Fibroblast of skin of left quadriceps (primary cell): ENCODE measurements at regions not wholly inside any gene's neighbourhood (a gene's known extent, or its start where the extent isn't known, plus 50 kb on each side); places are given as distances from the start of the nearest gene placed in this dataset.

Source experiments
- DNase-seq, 2 experiments: peaks; one replicate each; pipeline ENCODE4 v3.0.0-alpha.2; 2013; ENCODE audit warnings: low read depth in 2 of 2

GRCh38 chr4:104418286-104418685 is 76.4 kb downstream of the CXXC4 start:
- DNase-seq: no peak

- no peak for DNase-seq
Measured at GRCh38 chr4:104417357-104417882, 77.3 kb downstream of the CXXC4 start.

DNA sequence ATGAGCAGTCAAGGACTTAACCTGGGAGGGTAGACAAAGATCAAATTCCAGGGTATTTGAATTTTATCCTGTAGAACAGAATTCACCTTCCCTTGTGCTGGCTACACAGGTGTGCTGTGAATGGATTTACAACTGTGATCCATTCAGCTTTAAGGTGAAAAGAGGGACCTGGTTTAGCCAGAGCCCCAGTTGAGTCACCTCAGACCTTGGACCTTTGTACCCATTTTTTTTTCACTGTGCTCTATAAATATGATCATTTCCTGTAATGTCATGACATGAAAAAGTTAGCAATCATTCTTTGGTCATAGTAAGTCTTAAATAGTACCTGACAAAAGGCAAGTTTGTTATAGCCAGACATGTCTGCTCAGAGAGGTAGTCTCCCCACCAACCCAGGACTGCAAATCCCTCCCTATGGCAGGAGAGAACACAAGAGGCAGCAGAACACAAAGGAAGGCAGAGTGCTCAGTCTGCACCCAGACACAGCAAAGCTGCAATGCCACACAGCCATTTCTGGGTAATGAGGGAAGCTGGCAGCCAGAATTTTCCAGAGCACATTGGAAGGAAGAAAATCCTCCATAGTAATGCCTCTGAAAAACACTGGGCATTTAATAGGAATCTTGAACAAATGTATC is 77.9 kb downstream of the CXXC4 start:
- DNase-seq: no peak

GRCh38 chr4:104413487-104413886 is 81.2 kb downstream of the CXXC4 start:
- DNase-seq: no peak

GRCh38 chr4:104412344-104412743 is 82.3 kb downstream of the CXXC4 start:
- DNase-seq: no peak

DNA sequence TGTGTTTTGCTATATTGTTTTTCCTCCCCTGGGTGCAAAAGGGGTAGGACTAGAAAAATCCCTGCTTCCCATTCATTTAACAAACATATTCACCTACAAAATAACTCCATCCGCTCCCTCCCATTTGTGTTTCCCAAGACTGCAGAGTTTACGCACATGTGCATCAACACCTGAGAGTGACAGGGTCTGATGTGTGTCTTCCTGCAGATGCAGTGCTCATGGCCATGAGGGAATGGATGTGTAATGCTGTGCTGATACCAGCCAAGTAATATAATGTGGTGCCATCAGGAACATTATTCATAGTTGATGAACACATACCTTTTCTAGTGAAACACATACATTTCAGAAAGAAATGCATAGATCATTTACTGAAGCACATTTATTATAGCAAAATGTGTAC is 83.2 kb downstream of the CXXC4 start:
- DNase-seq: no peak

GRCh38 chr4:104408878-104409277 is 85.8 kb downstream of the CXXC4 start:
- no peak for DNase-seq

GRCh38 chr4:104404361-104404760 is 90.3 kb downstream of the CXXC4 start:
- no peak for DNase-seq

DNA sequence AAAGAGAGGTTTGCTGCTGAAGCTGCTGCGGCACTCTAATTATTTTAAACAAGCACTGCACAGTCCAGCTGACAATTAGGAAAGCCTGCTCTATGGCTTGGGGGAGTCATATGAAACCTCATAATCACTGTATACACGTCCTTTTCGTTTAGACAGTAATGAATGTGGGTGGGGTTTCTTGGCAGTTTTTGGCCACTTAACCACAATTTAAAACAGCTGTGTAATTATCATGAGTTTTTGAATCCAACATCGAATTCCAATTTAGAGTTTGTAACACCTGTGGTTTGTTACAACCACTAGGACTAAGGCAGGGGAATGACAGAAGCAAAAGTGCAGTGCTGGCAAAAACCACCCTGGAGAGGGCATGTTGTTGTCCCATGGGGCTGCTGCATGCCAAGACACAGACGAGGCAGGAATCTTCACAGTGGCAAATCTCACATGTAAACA is 99.5 kb downstream of the CXXC4 start:
- DNase-seq: peak in 1 of 2 experiments; percentile 0

DNA sequence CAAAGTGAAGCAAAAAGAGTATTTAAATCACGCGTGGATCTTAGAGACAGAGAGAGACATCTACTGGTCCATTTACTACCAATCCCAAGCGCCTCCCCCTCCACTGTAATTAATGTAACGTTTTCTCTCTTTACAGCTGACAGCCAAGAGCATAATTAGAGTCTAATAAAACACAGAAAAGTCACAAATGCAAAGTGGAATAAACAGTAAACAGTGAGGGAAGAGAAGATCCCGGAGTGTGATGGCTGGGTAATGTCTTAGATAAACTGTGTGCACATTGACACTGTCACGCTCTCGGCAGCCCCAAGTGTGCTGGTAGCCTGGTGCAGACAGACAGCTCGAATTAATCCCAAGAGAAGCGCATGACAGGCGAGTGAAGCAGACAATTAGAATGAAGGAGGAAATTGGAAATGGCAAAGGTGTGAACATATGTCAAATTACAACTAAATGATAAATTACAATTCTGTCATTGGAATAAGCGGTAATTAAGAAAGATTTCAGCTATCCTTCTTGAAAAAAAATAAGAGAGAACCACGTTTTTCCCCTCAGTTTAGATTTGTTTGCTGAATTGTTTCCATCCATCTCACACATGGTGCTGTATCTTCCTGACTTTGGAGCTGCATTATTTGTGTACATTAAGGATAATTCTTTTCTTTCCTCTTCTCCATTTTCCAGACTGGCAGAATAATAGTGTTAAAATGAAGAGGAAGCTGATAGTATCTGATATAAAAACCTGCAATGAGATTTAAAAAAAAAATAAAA is 100.1 kb downstream of the CXXC4 start:
- no peak for DNase-seq

GRCh38 chr4:104393655-104394324 is 100.9 kb downstream of the CXXC4 start:
- no peak for DNase-seq

GRCh38 chr4:104385713-104386112 is 109.0 kb downstream of the CXXC4 start:
- no peak for DNase-seq

DNA sequence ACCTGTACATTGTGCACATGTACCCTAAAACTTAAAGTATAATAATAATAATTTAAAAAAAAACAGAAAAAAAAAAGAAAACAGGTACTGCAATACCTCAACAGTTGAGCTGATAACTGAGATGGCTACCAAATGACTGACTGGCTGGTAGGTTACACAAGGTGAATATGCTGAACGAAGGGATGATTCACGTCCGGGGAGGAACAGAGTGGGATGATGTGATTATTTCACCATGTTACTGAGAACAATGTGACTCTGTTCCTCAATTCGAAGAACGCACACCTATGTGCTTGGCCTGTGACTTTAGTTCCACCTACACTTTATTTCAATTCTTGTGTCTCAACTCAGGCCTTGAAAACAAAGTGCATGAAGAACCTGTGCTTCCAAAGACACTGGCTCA is 111.7 kb downstream of the CXXC4 start:
- no peak for DNase-seq

DNA sequence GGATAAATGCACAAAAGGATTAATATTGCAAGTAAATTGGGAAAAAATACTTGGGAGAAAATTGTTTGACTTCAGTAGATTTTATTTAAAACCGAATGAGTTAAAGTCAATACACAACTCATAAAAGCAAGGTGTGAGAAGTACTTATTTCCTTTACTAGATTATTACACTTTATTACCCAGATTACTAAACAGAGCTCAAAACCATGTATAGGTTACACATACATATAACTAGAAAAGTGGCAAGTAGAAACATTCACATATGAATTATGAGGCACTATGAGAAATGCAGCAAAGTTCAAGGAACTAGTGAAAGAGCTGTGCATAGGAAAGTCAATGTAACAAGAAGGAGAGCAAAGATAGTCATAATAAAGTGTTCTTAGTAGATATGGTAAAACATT is 113.0 kb downstream of the CXXC4 start:
- no peak for DNase-seq

DNA sequence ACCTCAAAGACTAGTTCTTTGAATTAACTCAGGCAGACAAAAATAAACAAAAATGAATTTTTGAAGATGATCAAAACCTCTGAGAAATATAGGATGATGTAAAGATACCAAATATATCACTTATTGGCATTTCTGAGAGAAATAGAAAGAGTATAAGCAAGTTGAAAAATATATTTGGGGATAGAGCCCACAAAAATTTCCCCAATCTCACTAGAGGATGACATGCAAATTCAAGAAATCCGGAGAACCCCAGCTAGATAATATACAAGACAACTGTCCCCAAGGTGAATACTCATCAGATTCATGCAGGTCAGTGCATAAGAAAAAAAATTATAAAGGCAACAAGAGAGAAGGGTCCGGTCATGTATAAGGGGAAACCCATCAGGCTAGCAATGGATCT is 129.1 kb downstream of the CXXC4 start:
- DNase-seq: no peak

GRCh38 chr4:104353481-104353880 is 141.2 kb downstream of the CXXC4 start:
- DNase-seq: no peak

DNA sequence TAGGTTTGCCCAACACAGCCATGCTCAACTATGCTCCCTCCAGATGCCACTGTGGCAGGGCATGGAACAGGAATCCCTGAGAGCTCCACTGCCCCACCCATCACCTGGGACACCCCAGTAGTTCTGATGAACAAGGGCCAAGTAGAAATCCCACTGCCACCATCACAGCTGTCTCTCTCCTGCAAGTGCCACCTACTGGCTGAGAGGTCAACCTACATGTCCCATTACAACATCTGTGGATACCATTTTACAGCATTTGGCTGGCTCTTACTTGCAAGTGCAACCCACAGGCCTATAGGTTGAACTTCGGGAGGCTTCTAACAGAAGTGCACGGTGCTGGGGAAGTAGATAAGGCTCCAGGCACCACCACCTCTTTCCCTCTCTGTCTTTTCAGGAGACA is 142.5 kb downstream of the CXXC4 start:
- DNase-seq: no peak

- DNase-seq: no peak
Measured at GRCh38 chr4:104351706-104352105, 143.0 kb downstream of the CXXC4 start.

DNA sequence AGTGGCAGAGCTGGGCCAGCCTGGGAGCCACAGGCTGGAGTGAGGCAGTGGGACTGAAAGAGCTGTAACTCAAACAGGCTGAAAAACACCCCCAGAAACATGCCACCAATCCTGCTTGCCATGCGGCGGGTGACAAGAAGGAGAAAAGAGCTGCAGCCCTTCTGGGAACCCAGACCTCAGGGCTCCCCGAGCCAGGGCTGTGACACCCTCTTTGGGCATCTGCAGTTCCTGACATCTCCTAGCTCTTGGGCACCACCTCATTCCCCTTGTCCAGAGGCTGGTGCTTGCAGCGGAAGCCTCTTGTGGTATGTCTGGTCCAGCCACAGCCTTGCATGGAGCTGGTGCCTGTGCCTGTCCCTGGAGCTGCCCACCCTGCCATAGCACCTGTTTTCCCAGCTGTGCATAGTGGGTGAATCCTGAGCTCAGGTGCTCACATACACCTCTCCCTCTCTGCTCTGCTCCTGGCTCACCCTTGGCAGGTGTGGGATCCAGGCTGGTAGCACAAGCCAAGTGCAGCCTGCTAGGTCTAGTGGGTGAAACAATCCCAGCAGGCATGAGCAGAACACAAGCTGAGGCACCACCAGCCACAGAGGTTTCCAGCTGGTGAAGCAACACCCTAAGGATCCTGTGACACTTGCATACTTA is 149.0 kb downstream of the CXXC4 start:
- no peak for DNase-seq

DNA sequence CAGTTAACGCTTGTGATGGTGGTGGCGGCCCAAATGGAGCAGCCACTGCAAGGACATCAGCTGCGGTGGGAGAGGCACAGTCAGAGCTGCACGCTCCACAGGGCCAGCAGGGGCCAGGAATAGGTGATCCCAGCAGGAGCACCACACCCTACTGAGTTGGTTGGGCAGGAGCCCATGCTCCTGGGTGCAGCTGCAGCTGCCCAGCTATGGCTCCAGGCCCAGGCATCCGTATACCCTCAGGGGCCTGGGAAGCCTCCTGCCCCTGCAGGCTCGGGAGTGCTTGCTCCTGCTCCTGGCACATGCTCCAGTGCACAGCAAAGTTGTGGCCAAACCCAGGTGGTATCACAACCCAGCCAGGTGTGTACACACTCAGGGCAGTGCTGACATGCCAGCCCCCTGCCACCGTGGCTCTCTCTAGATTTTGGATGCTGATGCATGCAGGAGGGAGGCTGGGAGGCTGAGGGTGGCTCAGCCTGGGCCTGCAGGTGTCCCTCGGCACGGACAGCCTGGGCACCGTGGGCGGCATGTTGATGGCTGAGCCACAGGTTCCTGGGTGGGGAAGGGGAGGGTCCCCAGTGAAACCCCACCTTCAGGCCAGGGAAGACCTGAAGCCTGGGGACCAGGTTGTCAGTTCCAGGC is 150.2 kb downstream of the CXXC4 start:
- no peak for DNase-seq

GRCh38 chr4:104334410-104334809 is 160.3 kb downstream of the CXXC4 start:
- no peak for DNase-seq
